SH-SY5Y (cell line): ENCODE measurements at regions not wholly inside any gene's neighbourhood (a gene's known extent, or its start where the extent isn't known, plus 50 kb on each side); places are given as distances from the start of the nearest gene placed in this dataset.

Experiments
- GATA2 ChIP-seq: IDR thresholded peaks from 2 replicates; pipeline ENCODE4 v1.6.1; 2011; ENCODE audit warnings: mild to moderate bottlenecking, low read depth, low read length
- GATA3 ChIP-seq: IDR thresholded peaks from 2 replicates; pipeline ENCODE4 v1.6.1; 2011; ENCODE audit warnings: low read depth, mild to moderate bottlenecking, low read length, moderate library complexity

GRCh38 chr15:36499412-36500389 is 79.7 kb upstream of the CDIN1 start:
- TF ChIP-seq GATA3 (no peak), GATA2 (peak; percentile 31; the same call in 1 of the 2 replicates)
